ENCODE measurements at regions not wholly inside any gene's neighbourhood (a gene's known extent, or its start where the extent isn't known, plus 50 kb on each side); places are given as distances from the start of the nearest gene placed in this dataset.
"Not testable (repeated sequence)": the region's sequence is repeated elsewhere in the genome, so short reads cannot be mapped to it uniquely, and the experiment has no call there.

GRCh38 chr4:97037411-97038145, 1105.7 kb downstream of the STPG2 start:
- not testable (repeated sequence) for TF ChIP-seq EZH2 (IDR thresholded peaks at IDR 0.05); CTCF (IDR thresholded peaks at IDR 0.05 in 2 of 3, conservative IDR thresholded peaks at IDR 0.05 in 1 of 3; ENCODE audit: borderline replicate concordance in 1 of 3, insufficient read depth in 1 of 3, low read depth in 2 of 3, low read length in 2 of 3); ELF1 (IDR thresholded peaks at IDR 0.05; ENCODE audit: borderline replicate concordance, low read depth); ZFX (IDR thresholded peaks at IDR 0.05); POLR2A (IDR thresholded peaks at IDR 0.05; ENCODE audit: borderline replicate concordance, extremely low read depth, insufficient read depth, insufficient read length); ZNF274 (IDR thresholded peaks at IDR 0.05; ENCODE audit: low read depth, low read length); POLR2AphosphoS5 (IDR thresholded peaks at IDR 0.05; ENCODE audit: low read depth, low read length); EGR1 (IDR thresholded peaks at IDR 0.05; ENCODE audit: low read depth); EZH2phosphoT487 (IDR thresholded peaks at IDR 0.05; ENCODE audit: borderline replicate concordance); CEBPB (IDR thresholded peaks at IDR 0.05; ENCODE audit: low read depth); REST (IDR thresholded peaks at IDR 0.05; ENCODE audit: low read depth); YY1 (IDR thresholded peaks at IDR 0.05; ENCODE audit: extremely low read depth, insufficient replicate concordance, low read depth, low read length)
